Nephron (organoid): ENCODE measurements at regions not wholly inside any gene's neighbourhood (a gene's known extent, or its start where the extent isn't known, plus 50 kb on each side); places are given as distances from the start of the nearest gene placed in this dataset.
"Not testable (repeated sequence)": the region's sequence is repeated elsewhere in the genome, so short reads cannot be mapped to it uniquely, and the experiment has no call there.

ENCODE experiments used
- H3K27ac Mint-ChIP-seq, 3 experiments: 2 replicates each; pipeline ENCODE4 v1.8.0; 2020; ENCODE audit warnings: mixed read lengths in 3 of 3, mild to moderate bottlenecking in 2 of 3, moderate library complexity in 1 of 3
- H3K27me3 Mint-ChIP-seq: 2 replicates; pipeline ENCODE4 v1.8.0; 2021; ENCODE audit warnings: low read depth, mild to moderate bottlenecking, moderate library complexity, mixed read lengths
- H3K36me3 Mint-ChIP-seq: 2 replicates; pipeline ENCODE4 v1.8.0; 2020; ENCODE audit warnings: low read depth, mixed read lengths
- H3K4me1 Mint-ChIP-seq: 2 replicates; pipeline ENCODE4 v1.8.0; 2020; ENCODE audit warnings: mixed read lengths
- H3K4me3 Mint-ChIP-seq, 3 experiments: 2 replicates each; pipeline ENCODE4 v1.8.0; 2020; ENCODE audit warnings: mild to moderate bottlenecking in 3 of 3, mixed read lengths in 3 of 3, moderate library complexity in 2 of 3
- H3K9me3 Mint-ChIP-seq: 2 replicates; pipeline ENCODE4 v1.8.0; 2020; ENCODE audit warnings: mixed read lengths
- TF ChIP-seq, protein P1 (sequence below), 3 experiments: fragments of 200-600 bp; sonication (generic); IDR thresholded peaks; one replicate each; pipeline ENCODE4 v1.5.0; 2021; ENCODE audit warnings: antibody characterized with exemption in 3 of 3; ENCODE audit not compliant: unreplicated experiment in 3 of 3

DNA sequence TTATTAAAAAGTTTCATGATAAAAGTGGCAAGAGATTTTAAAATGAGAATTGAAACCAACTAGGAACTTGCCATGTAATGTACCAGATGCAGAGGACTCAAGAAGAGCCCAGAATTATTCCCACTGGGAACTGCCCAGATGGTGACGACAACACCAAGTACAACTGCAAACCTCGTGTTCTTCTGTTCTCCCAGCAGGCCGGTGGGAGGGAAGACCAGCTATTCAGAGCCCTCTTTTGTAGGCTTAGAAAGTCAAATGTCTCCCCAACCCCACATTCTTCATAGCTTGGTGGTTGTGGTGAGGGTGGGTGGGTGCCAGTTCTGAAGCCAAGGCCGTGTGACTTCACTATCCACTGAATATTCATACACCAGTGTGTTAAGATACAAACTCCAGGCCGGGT is 54.3 kb upstream of the ITGB1 start:
- TF ChIP-seq, protein P1, sequence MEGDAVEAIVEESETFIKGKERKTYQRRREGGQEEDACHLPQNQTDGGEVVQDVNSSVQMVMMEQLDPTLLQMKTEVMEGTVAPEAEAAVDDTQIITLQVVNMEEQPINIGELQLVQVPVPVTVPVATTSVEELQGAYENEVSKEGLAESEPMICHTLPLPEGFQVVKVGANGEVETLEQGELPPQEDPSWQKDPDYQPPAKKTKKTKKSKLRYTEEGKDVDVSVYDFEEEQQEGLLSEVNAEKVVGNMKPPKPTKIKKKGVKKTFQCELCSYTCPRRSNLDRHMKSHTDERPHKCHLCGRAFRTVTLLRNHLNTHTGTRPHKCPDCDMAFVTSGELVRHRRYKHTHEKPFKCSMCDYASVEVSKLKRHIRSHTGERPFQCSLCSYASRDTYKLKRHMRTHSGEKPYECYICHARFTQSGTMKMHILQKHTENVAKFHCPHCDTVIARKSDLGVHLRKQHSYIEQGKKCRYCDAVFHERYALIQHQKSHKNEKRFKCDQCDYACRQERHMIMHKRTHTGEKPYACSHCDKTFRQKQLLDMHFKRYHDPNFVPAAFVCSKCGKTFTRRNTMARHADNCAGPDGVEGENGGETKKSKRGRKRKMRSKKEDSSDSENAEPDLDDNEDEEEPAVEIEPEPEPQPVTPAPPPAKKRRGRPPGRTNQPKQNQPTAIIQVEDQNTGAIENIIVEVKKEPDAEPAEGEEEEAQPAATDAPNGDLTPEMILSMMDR (IDR thresholded peaks at IDR 0.05; ENCODE audit: unreplicated experiment in 3 of 3), result no peak
- peaks cover 15% of the 10 kb centered on the region for H3K27me3 Mint-ChIP-seq
- H3K36me3 Mint-ChIP-seq, result no peaks in the 10 kb centered on the region
- no peak overlapping the region for H3K4me3 Mint-ChIP-seq
- H3K27ac Mint-ChIP-seq, result no peak overlapping the region
- peaks cover 2% of the 10 kb centered on the region for H3K9me3 Mint-ChIP-seq
- H3K4me1 Mint-ChIP-seq, result peaks cover 14% of the 10 kb centered on the region

DNA sequence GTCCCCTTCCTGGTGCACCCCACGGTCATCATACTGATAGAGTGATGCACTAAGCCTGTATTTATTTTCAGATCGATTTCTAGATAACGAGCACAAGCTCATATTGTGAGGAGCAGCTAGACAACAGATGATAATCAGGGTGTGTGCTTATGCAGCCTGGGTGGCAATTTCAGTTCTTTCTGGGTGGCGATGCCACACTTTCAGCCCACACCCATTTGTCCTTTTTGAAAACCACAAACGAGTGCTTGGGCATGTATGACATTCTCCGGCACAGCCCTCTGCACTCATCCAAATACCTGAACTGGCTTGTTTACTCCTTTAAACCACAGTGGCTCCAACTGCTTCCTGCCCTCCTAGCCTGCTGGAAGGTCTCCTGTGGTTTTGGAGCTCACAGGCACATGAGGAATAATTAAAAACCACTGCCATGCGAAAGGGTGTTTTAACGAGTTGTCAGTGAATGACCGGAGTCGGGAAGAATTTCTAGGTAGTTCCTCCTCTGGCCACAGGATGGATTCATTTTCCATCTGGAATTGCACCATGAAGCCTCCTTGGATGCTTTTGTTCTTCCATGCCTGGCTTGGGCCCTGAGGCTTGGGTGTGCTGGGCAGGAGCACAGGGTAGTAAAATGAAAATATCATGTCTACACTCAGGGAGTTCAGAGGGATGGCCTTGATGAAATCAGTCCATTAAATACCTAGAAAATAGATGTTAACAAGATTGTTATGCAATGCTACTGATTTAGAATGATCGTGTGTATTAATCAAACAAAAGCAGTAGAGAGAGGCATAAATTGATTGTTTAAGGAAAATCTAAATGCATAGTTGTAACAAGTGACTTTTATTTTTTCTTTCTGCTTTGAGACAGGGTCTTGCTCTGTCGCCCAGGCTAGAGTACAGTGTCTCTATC is 52.4 kb upstream of the ITGB1 start:
- Mint-ChIP-seq H3K27me3 (peaks cover 15% of the 10 kb centered on the region), H3K27ac (no peak overlapping the region), H3K9me3 (no peaks in the 10 kb centered on the region), H3K4me3 (no peak overlapping the region), H3K4me1 (peaks cover 13% of the 10 kb centered on the region), H3K36me3 (no peaks in the 10 kb centered on the region)
- TF ChIP-seq, protein P1 (IDR thresholded peaks at IDR 0.05; ENCODE audit: unreplicated experiment in 3 of 3), result peak; percentile 22 to 38 (median 34)

DNA sequence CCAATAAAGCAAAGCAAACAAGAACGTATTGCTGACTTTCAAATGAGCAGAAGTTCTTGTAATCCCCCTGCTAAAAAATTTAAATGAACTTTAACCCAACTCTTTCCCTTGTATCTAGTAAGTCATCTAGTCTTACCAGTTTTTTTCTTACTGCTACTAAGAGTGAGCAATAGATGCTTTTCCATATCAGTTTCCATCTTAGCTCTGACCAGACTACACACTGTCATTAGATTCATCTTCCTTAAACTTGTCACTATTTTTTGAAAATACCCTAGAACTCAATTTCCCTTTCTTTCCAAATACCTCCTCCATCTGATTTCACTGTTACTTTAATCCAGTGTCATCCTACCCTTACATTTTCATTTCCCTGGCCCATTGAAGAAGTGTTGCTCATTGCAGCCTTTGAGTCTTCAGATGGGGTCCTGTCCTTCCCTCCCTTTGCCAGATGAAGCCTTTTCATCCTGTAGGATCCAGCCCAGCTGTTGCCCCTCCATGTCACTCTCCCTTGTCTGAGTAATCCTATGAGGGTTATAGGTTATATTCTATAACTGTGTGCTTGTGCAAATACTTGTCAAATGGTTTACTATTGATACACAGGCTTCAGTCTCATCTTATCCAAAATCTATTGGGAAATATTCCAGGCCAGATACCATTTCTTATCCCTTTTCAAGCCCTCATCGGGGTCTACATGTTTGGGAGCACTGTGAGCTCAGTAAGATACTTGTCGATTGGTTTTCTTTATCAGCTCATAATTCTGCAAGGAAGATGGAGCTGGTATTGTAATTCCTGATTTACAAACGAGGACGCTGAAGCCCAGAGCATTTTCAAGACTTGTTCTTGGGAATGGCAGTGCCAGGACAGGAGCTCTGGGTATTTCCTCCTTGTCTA is 51.5 kb upstream of the ITGB1 start:
- Mint-ChIP-seq H3K4me3 (no peak overlapping the region), H3K4me1 (peaks cover 15% of the 10 kb centered on the region), H3K27me3 (peaks cover 15% of the 10 kb centered on the region), H3K36me3 (no peaks in the 10 kb centered on the region), H3K27ac (no peak overlapping the region), H3K9me3 (no peaks in the 10 kb centered on the region)
- TF ChIP-seq, protein P1 (IDR thresholded peaks at IDR 0.05; ENCODE audit: unreplicated experiment in 3 of 3), result no peak

DNA sequence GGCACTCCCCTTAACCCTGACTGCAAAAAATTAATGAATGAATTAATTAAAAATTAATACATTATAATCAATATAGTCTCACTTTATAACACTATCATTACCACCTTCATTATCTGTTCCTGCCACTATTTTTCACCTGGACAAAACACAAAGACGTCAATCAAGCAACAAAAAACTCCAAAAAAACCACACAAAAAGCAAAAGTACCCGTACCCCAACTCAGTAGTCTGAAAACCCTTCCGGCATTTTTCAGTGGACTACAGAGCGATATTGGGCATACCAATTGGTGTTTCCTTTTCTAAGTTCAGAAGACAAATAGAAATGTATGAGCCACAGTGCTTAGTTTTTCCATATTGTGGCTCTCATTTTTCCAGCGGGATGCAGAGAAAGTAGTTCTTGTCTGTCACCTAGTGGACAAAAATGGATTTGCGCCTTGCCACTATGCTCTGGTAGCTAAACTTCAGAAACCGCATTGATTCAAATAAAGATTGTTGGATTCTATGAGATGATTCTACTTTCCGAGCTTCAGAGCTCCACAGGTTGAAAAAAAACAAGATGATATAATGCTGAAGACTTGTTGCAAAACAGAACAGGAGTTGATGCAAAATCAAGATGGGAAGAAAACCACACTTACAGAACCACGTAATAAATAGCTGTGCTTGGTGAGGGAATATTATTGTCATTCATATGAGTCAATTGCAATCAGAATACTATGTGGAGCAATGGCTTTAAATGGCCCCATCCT is 50.6 kb upstream of the ITGB1 start:
- Mint-ChIP-seq H3K36me3 (no peaks in the 10 kb centered on the region), H3K9me3 (no peaks in the 10 kb centered on the region), H3K4me1 (peaks cover 15% of the 10 kb centered on the region), H3K27me3 (peaks cover 11% of the 10 kb centered on the region), H3K27ac (peak overlapping the region; percentile 41 to 61 (median 55)), H3K4me3 (peak overlapping the region; percentile 22 to 66 (median 57))
- TF ChIP-seq, protein P1 (IDR thresholded peaks at IDR 0.05; ENCODE audit: unreplicated experiment in 3 of 3), result peak; percentile 99

DNA sequence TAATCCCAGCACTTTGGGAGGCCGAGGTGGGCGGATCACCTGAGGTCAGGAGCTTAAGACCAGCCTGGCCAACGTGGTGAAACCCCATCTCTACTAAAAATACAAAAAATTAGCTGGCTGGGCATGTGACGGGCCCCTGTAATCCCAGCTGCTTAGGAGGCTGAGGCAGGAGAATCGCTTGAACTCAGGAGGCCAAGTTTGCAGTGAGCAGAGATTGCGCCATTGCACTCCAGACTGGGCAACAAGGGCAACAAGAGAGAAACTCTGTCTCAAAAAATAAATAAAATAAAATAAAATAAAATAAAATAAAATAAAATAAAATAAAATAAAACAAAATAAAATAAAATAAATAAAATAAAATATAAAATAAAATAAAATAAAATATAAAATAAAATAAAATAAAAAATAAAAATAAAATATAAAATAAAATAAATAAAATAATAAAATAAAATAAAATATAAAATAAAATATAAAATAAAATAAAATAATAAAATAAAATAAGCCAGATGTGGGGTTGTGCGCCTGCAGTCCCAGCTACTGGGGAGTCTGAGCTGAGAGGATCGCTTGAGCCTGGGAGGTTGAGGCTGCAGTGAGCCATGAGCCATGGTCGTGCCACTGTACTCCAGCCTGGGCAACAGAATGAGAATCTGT is 49.8 kb upstream of the ITGB1 start:
- H3K36me3 Mint-ChIP-seq, H3K27ac Mint-ChIP-seq, H3K9me3 Mint-ChIP-seq, H3K4me3 Mint-ChIP-seq: not testable (repeated sequence)
- peaks cover 11% of the 10 kb centered on the region for H3K27me3 Mint-ChIP-seq
- peaks cover 15% of the 10 kb centered on the region for H3K4me1 Mint-ChIP-seq
